ENCODE measurements at regions not wholly inside any gene's neighbourhood (a gene's known extent, or its start where the extent isn't known, plus 50 kb on each side); places are given as distances from the start of the nearest gene placed in this dataset.

- TF ChIP-seq CTCF (IDR thresholded peaks at IDR 0.05) (no peak), POLR2A (IDR thresholded peaks at IDR 0.05) (no peak)
These were observed 110.5 kb downstream of the ACKR3 start for GRCh38 chr2:236679884-236680860.

Measured in body of pancreas (tissue), 4 donors.